ENCODE measurements at regions not wholly inside any gene's neighbourhood (a gene's known extent, or its start where the extent isn't known, plus 50 kb on each side); places are given as distances from the start of the nearest gene placed in this dataset.

DNA sequence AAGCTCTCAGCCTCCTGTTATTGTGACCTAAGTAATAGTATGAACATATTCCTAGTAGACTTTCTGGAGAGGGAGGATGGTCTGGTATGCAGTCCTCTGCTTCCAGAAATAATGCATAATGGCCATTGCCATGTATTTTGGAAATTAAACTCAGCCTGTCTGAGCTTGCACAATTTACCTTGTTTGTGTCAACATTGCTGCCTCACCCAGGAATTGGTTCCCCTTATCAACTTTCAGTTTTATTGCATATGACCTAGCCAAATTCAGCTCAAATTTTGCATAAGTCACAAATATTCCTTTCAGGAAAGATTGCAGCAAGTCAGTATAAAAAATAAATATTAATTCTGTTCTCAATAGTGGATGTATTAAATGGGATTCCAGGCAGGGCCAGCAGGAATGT is 101.9 kb upstream of the SLC5A9 start:
- H3K27me3 Mint-ChIP-seq (ENCODE audit: low read depth) = peaks cover 4% of the 10 kb centered on the region; the same call in 1 of the 2 replicates
- H3K36me3 Mint-ChIP-seq = no peaks in the 10 kb centered on the region
- CTCF ChIA-PET = interaction anchor here (1.1 to 1.2 kb wide), 2 partner anchors 11 to 410 kb away, joined by 3 read pairs; no protein-coding TSS in a partner anchor
- peaks cover 9% of the 10 kb centered on the region for H3K9me3 Mint-ChIP-seq
- H3K27ac Mint-ChIP-seq = no peak overlapping the region
- H3K4me3 Mint-ChIP-seq = no peak overlapping the region
- no peaks in the 10 kb centered on the region for H3K4me1 Mint-ChIP-seq
- ATAC-seq (no peak), DNase-seq (ENCODE audit: low spot score) (no peak)
- TF ChIP-seq NFATC4 (CRISPR knock-in tag; IDR thresholded peaks at IDR 0.05) (no peak), FOXK1 (CRISPR knock-in tag; IDR thresholded peaks at IDR 0.05) (no peak), NFYB (CRISPR knock-in tag; conservative IDR thresholded peaks at IDR 0.05; ENCODE audit: low read depth) (no peak), GABPB1 (CRISPR knock-in tag; IDR thresholded peaks at IDR 0.05) (no peak), SMAD3 (CRISPR knock-in tag; IDR thresholded peaks at IDR 0.05; ENCODE audit: borderline replicate concordance) (no peak), MXD4 (CRISPR knock-in tag; IDR thresholded peaks at IDR 0.05; ENCODE audit: borderline replicate concordance) (no peak), CREB1 (CRISPR knock-in tag; IDR thresholded peaks at IDR 0.05) (no peak)
- TF ChIP-seq, protein P1, sequence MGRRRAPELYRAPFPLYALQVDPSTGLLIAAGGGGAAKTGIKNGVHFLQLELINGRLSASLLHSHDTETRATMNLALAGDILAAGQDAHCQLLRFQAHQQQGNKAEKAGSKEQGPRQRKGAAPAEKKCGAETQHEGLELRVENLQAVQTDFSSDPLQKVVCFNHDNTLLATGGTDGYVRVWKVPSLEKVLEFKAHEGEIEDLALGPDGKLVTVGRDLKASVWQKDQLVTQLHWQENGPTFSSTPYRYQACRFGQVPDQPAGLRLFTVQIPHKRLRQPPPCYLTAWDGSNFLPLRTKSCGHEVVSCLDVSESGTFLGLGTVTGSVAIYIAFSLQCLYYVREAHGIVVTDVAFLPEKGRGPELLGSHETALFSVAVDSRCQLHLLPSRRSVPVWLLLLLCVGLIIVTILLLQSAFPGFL (CRISPR knock-in tag; IDR thresholded peaks at IDR 0.05; ENCODE audit: borderline replicate concordance) = no peak
- TF ChIP-seq, protein P2, sequence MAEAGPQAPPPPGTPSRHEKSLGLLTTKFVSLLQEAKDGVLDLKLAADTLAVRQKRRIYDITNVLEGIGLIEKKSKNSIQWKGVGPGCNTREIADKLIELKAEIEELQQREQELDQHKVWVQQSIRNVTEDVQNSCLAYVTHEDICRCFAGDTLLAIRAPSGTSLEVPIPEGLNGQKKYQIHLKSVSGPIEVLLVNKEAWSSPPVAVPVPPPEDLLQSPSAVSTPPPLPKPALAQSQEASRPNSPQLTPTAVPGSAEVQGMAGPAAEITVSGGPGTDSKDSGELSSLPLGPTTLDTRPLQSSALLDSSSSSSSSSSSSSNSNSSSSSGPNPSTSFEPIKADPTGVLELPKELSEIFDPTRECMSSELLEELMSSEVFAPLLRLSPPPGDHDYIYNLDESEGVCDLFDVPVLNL (CRISPR knock-in tag; IDR thresholded peaks at IDR 0.05; ENCODE audit: borderline replicate concordance, low read depth) = no peak
- POLR2A ChIA-PET = no interaction called here

DNA sequence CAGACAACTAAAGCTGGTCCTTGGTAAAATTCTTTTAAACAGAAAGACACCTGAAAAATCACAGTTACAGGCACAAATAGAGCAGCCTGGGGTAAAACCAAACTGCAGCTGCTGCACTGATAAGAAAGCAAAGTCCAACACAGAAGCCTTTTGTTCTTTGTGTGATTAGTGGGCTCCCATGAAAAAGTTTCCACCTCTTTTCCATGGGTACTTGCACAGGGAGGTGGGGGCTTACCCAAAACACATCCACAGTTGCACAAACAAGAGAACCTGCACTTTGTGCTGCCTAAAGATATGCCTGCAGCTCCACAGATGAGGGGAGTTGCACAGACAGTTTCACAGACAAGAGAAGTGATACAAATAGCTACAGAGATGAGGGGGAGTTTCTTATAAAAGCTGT is 106.7 kb upstream of the SLC5A9 start:
- peaks cover 4% of the 10 kb centered on the region; the same call in 1 of the 2 replicates for H3K27me3 Mint-ChIP-seq (ENCODE audit: low read depth)
- ChIA-PET CTCF (interaction anchor here (1.0 to 2.5 kb wide), 2 partner anchors 22 to 88 kb away, joined by 5 to 10 read pairs; no protein-coding TSS in a partner anchor), POLR2A (no interaction called here)
- H3K4me3 Mint-ChIP-seq = no peak overlapping the region
- TF ChIP-seq MXD4 (CRISPR knock-in tag; IDR thresholded peaks at IDR 0.05; ENCODE audit: borderline replicate concordance) (no peak), NR2C2 (CRISPR knock-in tag; IDR thresholded peaks at IDR 0.05) (no peak), NR1H2 (CRISPR knock-in tag; IDR thresholded peaks at IDR 0.05) (no peak), ZNF416 (CRISPR knock-in tag; IDR thresholded peaks at IDR 0.05) (no peak), SOX15 (CRISPR knock-in tag; IDR thresholded peaks at IDR 0.05) (no peak)
- TF ChIP-seq, protein P2 (CRISPR knock-in tag; IDR thresholded peaks at IDR 0.05; ENCODE audit: borderline replicate concordance, low read depth) = no peak
- TF ChIP-seq, protein P3, sequence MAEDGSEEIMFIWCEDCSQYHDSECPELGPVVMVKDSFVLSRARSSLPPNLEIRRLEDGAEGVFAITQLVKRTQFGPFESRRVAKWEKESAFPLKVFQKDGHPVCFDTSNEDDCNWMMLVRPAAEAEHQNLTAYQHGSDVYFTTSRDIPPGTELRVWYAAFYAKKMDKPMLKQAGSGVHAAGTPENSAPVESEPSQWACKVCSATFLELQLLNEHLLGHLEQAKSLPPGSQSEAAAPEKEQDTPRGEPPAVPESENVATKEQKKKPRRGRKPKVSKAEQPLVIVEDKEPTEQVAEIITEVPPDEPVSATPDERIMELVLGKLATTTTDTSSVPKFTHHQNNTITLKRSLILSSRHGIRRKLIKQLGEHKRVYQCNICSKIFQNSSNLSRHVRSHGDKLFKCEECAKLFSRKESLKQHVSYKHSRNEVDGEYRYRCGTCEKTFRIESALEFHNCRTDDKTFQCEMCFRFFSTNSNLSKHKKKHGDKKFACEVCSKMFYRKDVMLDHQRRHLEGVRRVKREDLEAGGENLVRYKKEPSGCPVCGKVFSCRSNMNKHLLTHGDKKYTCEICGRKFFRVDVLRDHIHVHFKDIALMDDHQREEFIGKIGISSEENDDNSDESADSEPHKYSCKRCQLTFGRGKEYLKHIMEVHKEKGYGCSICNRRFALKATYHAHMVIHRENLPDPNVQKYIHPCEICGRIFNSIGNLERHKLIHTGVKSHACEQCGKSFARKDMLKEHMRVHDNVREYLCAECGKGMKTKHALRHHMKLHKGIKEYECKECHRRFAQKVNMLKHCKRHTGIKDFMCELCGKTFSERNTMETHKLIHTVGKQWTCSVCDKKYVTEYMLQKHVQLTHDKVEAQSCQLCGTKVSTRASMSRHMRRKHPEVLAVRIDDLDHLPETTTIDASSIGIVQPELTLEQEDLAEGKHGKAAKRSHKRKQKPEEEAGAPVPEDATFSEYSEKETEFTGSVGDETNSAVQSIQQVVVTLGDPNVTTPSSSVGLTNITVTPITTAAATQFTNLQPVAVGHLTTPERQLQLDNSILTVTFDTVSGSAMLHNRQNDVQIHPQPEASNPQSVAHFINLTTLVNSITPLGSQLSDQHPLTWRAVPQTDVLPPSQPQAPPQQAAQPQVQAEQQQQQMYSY (CRISPR knock-in tag; IDR thresholded peaks at IDR 0.05) = no peak
- TF ChIP-seq, protein P4, sequence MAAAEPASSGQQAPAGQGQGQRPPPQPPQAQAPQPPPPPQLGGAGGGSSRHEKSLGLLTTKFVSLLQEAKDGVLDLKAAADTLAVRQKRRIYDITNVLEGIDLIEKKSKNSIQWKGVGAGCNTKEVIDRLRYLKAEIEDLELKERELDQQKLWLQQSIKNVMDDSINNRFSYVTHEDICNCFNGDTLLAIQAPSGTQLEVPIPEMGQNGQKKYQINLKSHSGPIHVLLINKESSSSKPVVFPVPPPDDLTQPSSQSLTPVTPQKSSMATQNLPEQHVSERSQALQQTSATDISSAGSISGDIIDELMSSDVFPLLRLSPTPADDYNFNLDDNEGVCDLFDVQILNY (CRISPR knock-in tag; IDR thresholded peaks at IDR 0.05) = no peak
- H3K36me3 Mint-ChIP-seq = no peaks in the 10 kb centered on the region
- no peak overlapping the region for H3K27ac Mint-ChIP-seq
- DNase-seq (ENCODE audit: low spot score) = no peak
- no peak for ATAC-seq
- peaks cover 9% of the 10 kb centered on the region for H3K9me3 Mint-ChIP-seq
- H3K4me1 Mint-ChIP-seq = peaks cover 11% of the 10 kb centered on the region
